ENCODE measurements at regions not wholly inside any gene's neighbourhood (a gene's known extent, or its start where the extent isn't known, plus 50 kb on each side); places are given as distances from the start of the nearest gene placed in this dataset.

DNA sequence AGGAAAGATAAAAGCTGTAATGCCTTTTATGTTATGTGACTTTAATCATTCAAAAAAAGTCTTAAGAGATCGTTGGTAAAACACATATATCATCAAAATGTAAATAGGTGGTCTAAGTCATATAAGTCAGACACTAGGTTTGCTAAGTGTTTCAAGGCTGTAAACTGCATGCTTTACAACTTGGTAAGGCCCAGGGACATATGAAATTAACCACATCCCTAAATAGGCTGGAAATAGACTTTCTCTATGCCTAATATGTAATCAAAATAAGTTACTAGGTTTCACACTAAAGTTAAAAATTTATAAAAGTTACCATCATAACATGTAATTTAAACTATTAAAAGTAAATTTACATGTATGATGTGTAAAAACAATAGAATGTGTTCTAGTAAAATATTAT lies 946.3 kb upstream of the LRATD1 start:
- Histone ChIP-seq H3K4me3 (no peak overlapping the region), H3K27ac (ENCODE audit: control insufficient read depth, insufficient read depth) (no peak overlapping the region), H3K79me2 (ENCODE audit: control insufficient read depth, insufficient read depth, low read length) (no peaks in the 10 kb centered on the region), H3K36me3 (ENCODE audit: control insufficient read depth in 2 of 2, insufficient read depth in 2 of 2, low read length in 1 of 2) (no peaks in the 10 kb centered on the region), H3K9me3 (replicated peaks; ENCODE audit: control insufficient read depth, insufficient read depth, low read length) (peaks cover 10% of the 10 kb centered on the region; the same call in 2 of the 3 replicates), H4K20me1 (ENCODE audit: control insufficient read depth, insufficient read depth) (no peaks in the 10 kb centered on the region), H3K9ac (ENCODE audit: control insufficient read depth, insufficient read depth, low read length) (no peak overlapping the region), H2AFZ (ENCODE audit: control insufficient read depth, low read depth, low read length) (no peak overlapping the region), H3K27me3 (replicated peaks in 1 of 2; ENCODE audit: control insufficient read depth in 2 of 2, insufficient read depth in 2 of 2, low read length in 1 of 2) (no peaks in the 10 kb centered on the region), H3K4me1 (ENCODE audit: control insufficient read depth, insufficient read depth, low read length) (no peaks in the 10 kb centered on the region), H3K4me2 (ENCODE audit: control insufficient read depth, insufficient read depth) (no peak overlapping the region)
- intact Hi-C loops (cut with micrococcal nuclease; ENCODE audit: unreplicated experiment) = no loop called here
- ChIA-PET SMC1A (ENCODE audit: uncharacterized antibody, unreplicated experiment) (no interaction called here), RAD21 (ENCODE audit: unreplicated experiment) (interaction anchor here (0.9 to 1.2 kb wide), 3 partner anchors 19 to 205 kb away, joined by 3 to 4 read pairs (median 3); no protein-coding TSS in a partner anchor), POLR2A (no interaction called here), CTCF (no interaction called here)
- in situ Hi-C loops (cut with MboI) = no loop called here
- WGBS (ENCODE audit: insufficient coverage, insufficient replicate concordance, low lambda C conversion rate, missing lambda C conversion rate) = 4% methylated on average over 1 of the region's 1 CpG
- DNase-seq (ENCODE audit: low read depth, low spot score) (no peak), FAIRE-seq (no peak), ATAC-seq (peak; percentile 75)
- no peak for TF ChIP-seq BMI1 (IDR thresholded peaks at IDR 0.05; ENCODE audit: borderline replicate concordance)
- TF ChIP-seq, protein P1, sequence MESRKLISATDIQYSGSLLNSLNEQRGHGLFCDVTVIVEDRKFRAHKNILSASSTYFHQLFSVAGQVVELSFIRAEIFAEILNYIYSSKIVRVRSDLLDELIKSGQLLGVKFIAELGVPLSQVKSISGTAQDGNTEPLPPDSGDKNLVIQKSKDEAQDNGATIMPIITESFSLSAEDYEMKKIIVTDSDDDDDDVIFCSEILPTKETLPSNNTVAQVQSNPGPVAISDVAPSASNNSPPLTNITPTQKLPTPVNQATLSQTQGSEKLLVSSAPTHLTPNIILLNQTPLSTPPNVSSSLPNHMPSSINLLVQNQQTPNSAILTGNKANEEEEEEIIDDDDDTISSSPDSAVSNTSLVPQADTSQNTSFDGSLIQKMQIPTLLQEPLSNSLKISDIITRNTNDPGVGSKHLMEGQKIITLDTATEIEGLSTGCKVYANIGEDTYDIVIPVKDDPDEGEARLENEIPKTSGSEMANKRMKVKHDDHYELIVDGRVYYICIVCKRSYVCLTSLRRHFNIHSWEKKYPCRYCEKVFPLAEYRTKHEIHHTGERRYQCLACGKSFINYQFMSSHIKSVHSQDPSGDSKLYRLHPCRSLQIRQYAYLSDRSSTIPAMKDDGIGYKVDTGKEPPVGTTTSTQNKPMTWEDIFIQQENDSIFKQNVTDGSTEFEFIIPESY (IDR thresholded peaks at IDR 0.05) = no peak
- TF ChIP-seq MEF2B (IDR thresholded peaks at IDR 0.05; ENCODE audit: partially characterized antibody, poor library complexity, severe bottlenecking) = peak; percentile 61
- TF ChIP-seq RUNX3 (IDR thresholded peaks at IDR 0.05; ENCODE audit: low read length) = peak; percentile 6; the same call in 1 of the 2 replicates
- BruUV-seq (replicated peaks) = no TSS peak

DNA sequence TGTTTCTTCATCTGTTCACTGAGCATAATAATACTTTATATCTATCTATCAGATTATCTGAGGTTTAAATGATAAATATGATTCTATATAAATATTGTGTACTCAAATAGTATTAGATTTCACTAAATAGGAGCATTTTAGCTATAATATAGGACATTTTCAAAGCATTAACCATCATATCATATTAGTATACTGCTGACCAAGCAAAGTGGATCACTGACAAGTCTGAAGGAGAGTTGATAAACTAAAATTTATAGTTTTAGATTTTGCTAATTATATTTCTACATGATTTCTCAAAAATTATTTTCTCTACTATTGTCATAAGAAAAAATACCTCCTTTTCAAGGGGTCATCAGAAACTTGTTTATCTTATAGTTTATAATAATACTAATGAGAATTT lies 937.8 kb upstream of the LRATD1 start:
- no peaks in the 10 kb centered on the region; the same call in 2 of the 3 replicates for H3K9me3 ChIP-seq (replicated peaks; ENCODE audit: control insufficient read depth, insufficient read depth, low read length)
- DNase-seq (ENCODE audit: low read depth, low spot score) (no peak), FAIRE-seq (no peak), ATAC-seq (no peak)
- no peaks in the 10 kb centered on the region for H3K27me3 ChIP-seq (replicated peaks in 1 of 2; ENCODE audit: control insufficient read depth in 2 of 2, insufficient read depth in 2 of 2, low read length in 1 of 2)
- no peak overlapping the region for H3K9ac ChIP-seq (ENCODE audit: control insufficient read depth, insufficient read depth, low read length)
- H2AFZ ChIP-seq (ENCODE audit: control insufficient read depth, low read depth, low read length) = no peak overlapping the region
- no peak overlapping the region for H3K4me3 ChIP-seq
- in situ Hi-C loops (cut with MboI) (no loop called here), intact Hi-C loops (cut with micrococcal nuclease; ENCODE audit: unreplicated experiment) (no loop called here)
- no peaks in the 10 kb centered on the region for H4K20me1 ChIP-seq (ENCODE audit: control insufficient read depth, insufficient read depth)
- no peak overlapping the region for H3K4me2 ChIP-seq (ENCODE audit: control insufficient read depth, insufficient read depth)
- BruUV-seq (replicated peaks) = no TSS peak
- ChIA-PET POLR2A (no interaction called here), RAD21 (ENCODE audit: unreplicated experiment) (no interaction called here), CTCF (no interaction called here), SMC1A (ENCODE audit: uncharacterized antibody, unreplicated experiment) (no interaction called here)
- H3K27ac ChIP-seq (ENCODE audit: control insufficient read depth, insufficient read depth) = no peak overlapping the region
- H3K79me2 ChIP-seq (ENCODE audit: control insufficient read depth, insufficient read depth, low read length) = no peaks in the 10 kb centered on the region
- no peaks in the 10 kb centered on the region for H3K36me3 ChIP-seq (ENCODE audit: control insufficient read depth in 2 of 2, insufficient read depth in 2 of 2, low read length in 1 of 2)
- TF ChIP-seq FOS (IDR thresholded peaks at IDR 0.05; ENCODE audit: borderline replicate concordance, extremely low read depth, insufficient read length) (no peak), NR2C2 (IDR thresholded peaks at IDR 0.05; ENCODE audit: borderline replicate concordance, control insufficient read depth, insufficient read length, low read depth) (no peak), NR2C1 (IDR thresholded peaks at IDR 0.05) (no peak)
- TF ChIP-seq, protein P2, sequence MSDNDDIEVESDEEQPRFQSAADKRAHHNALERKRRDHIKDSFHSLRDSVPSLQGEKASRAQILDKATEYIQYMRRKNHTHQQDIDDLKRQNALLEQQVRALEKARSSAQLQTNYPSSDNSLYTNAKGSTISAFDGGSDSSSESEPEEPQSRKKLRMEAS (IDR thresholded peaks at IDR 0.05; ENCODE audit: low read depth, low read length) = no peak
- TF ChIP-seq, protein P3, sequence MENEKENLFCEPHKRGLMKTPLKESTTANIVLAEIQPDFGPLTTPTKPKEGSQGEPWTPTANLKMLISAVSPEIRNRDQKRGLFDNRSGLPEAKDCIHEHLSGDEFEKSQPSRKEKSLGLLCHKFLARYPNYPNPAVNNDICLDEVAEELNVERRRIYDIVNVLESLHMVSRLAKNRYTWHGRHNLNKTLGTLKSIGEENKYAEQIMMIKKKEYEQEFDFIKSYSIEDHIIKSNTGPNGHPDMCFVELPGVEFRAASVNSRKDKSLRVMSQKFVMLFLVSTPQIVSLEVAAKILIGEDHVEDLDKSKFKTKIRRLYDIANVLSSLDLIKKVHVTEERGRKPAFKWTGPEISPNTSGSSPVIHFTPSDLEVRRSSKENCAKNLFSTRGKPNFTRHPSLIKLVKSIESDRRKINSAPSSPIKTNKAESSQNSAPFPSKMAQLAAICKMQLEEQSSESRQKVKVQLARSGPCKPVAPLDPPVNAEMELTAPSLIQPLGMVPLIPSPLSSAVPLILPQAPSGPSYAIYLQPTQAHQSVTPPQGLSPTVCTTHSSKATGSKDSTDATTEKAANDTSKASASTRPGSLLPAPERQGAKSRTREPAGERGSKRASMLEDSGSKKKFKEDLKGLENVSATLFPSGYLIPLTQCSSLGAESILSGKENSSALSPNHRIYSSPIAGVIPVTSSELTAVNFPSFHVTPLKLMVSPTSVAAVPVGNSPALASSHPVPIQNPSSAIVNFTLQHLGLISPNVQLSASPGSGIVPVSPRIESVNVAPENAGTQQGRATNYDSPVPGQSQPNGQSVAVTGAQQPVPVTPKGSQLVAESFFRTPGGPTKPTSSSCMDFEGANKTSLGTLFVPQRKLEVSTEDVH (IDR thresholded peaks at IDR 0.05; ENCODE audit: low read depth, partially characterized antibody) = no peak
- TF ChIP-seq, protein P4, sequence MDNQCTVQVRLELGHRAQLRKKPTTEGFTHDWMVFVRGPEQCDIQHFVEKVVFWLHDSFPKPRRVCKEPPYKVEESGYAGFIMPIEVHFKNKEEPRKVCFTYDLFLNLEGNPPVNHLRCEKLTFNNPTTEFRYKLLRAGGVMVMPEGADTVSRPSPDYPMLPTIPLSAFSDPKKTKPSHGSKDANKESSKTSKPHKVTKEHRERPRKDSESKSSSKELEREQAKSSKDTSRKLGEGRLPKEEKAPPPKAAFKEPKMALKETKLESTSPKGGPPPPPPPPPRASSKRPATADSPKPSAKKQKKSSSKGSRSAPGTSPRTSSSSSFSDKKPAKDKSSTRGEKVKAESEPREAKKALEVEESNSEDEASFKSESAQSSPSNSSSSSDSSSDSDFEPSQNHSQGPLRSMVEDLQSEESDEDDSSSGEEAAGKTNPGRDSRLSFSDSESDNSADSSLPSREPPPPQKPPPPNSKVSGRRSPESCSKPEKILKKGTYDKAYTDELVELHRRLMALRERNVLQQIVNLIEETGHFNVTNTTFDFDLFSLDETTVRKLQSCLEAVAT (IDR thresholded peaks at IDR 0.05) = no peak
- H3K4me1 ChIP-seq (ENCODE audit: control insufficient read depth, insufficient read depth, low read length) = no peaks in the 10 kb centered on the region
